Fibroblast of villous mesenchyme (primary cell): ENCODE measurements at regions not wholly inside any gene's neighbourhood (a gene's known extent, or its start where the extent isn't known, plus 50 kb on each side); places are given as distances from the start of the nearest gene placed in this dataset.

Experiments
- DNase-seq: peaks from one replicate; pipeline ENCODE4 v3.0.0-alpha.2; 2010; ENCODE audit warnings: low read depth
- H3K4me3 ChIP-seq: 2 replicates; pipeline ENCODE4 v1.5.1; 2011; ENCODE audit warnings: low read depth, mild to moderate bottlenecking, low read length
- CTCF ChIP-seq: IDR thresholded peaks from 2 replicates; pipeline ENCODE4 v1.5.1; 2012; ENCODE audit warnings: low read depth, mild to moderate bottlenecking, low read length; ENCODE audit not compliant: insufficient read depth

- no peak overlapping the region for H3K4me3 ChIP-seq
- no peak for DNase-seq
- TF ChIP-seq CTCF: no peak
Measured at GRCh38 chr17:55964191-55964590, 189.1 kb upstream of the ANKFN1 start.

GRCh38 chr17:55965051-55965450 is 188.2 kb upstream of the ANKFN1 start:
- H3K4me3 ChIP-seq: no peak overlapping the region
- TF ChIP-seq CTCF: no peak

GRCh38 chr17:55969562-55970324 is 183.5 kb upstream of the ANKFN1 start:
- H3K4me3 ChIP-seq: no peak overlapping the region
- no peak for TF ChIP-seq CTCF

More at GRCh38 chr17:55965051-55965450, 188.2 kb upstream of the ANKFN1 start:
- DNase-seq: no peak

GRCh38 chr17:55978578-55978977 is 174.7 kb upstream of the ANKFN1 start:
- no peak for TF ChIP-seq CTCF
- no peak overlapping the region for H3K4me3 ChIP-seq
- no peak for DNase-seq

More at GRCh38 chr17:55969562-55970324, 183.5 kb upstream of the ANKFN1 start:
- DNase-seq: no peak

GRCh38 chr17:55983096-55983495 is 170.2 kb upstream of the ANKFN1 start:
- no peak for TF ChIP-seq CTCF
- H3K4me3 ChIP-seq: no peak overlapping the region
- no peak for DNase-seq

- no peak overlapping the region for H3K4me3 ChIP-seq
- TF ChIP-seq CTCF: no peak
- DNase-seq: no peak
Measured at GRCh38 chr17:55986817-55987216, 166.5 kb upstream of the ANKFN1 start.

- no peak for TF ChIP-seq CTCF
- no peak for DNase-seq
- no peak overlapping the region for H3K4me3 ChIP-seq
Measured at GRCh38 chr17:55988861-55989260, 164.4 kb upstream of the ANKFN1 start.
